ENCODE measurements at regions not wholly inside any gene's neighbourhood (a gene's known extent, or its start where the extent isn't known, plus 50 kb on each side); places are given as distances from the start of the nearest gene placed in this dataset.

GRCh38 chr12:60191676-60192359, 596.0 kb downstream of the SLC16A7 start (continued):
- TF ChIP-seq ZSCAN23 (tag by site-specific recombination; IDR thresholded peaks at IDR 0.05), result no peak
- no peak for TF ChIP-seq ZNF791 (tag by site-specific recombination; IDR thresholded peaks at IDR 0.05)

DNA sequence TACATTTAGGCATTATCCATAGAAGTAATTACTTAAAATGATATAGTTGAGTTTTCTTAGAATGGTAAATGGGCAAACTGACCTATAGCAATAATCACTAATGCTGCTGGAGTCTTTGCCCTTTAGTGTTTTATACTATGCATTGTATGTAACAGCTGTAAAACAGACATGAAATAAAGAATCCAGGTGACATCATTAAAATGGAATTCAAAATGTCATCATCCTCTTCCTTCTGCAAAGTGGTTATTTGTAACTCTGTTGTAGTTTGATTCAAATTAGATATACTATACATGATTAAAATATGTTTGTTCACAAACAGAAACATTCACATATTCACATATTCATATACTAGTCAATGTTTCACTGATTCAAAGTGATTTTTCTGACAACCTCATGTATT, 598.8 kb downstream of the SLC16A7 start:
- TF ChIP-seq ZNF701 (tag by site-specific recombination; IDR thresholded peaks at IDR 0.05), result no peak
- POLR2A ChIA-PET, result no interaction called here
- Histone ChIP-seq H3K4me1 (ENCODE audit: control insufficient read depth, insufficient read depth, low read length) (no peaks in the 10 kb centered on the region), H3K36me3 (ENCODE audit: control insufficient read depth in 2 of 2, insufficient read depth in 1 of 2, low read length in 2 of 2) (no peaks in the 10 kb centered on the region), H3K4me3 (ENCODE audit: low read depth, low read length) (no peak overlapping the region), H3K9me3 (ENCODE audit: control insufficient read depth, insufficient read depth, low read depth, low read length) (no peaks in the 10 kb centered on the region), H3K27ac (ENCODE audit: extremely low read depth, low read depth, low read length) (no peak overlapping the region)
- CTCF ChIA-PET, result no interaction called here

- POLR2A ChIA-PET, result no interaction called here
- H3K36me3 ChIP-seq (ENCODE audit: control insufficient read depth in 2 of 2, insufficient read depth in 1 of 2, low read length in 2 of 2), result no peaks in the 10 kb centered on the region
- H3K4me1 ChIP-seq (ENCODE audit: control insufficient read depth, insufficient read depth, low read length), result no peaks in the 10 kb centered on the region
- CTCF ChIA-PET, result no interaction called here
- H3K27ac ChIP-seq (ENCODE audit: extremely low read depth, low read depth, low read length), result no peak overlapping the region
- TF ChIP-seq MEIS1 (CRISPR knock-in tag; IDR thresholded peaks at IDR 0.05; ENCODE audit: borderline replicate concordance), result no peak
- TF ChIP-seq ZNF133 (tag by site-specific recombination; IDR thresholded peaks at IDR 0.05), result no peak
- no peak for TF ChIP-seq ZNF391 (tag by site-specific recombination; IDR thresholded peaks at IDR 0.05; ENCODE audit: borderline replicate concordance, low read depth)
- TF ChIP-seq HOXA7 (CRISPR knock-in tag; IDR thresholded peaks at IDR 0.05; ENCODE audit: borderline replicate concordance), result no peak
- no peak for TF ChIP-seq PRDM4 (tag by site-specific recombination; IDR thresholded peaks at IDR 0.05)
- TF ChIP-seq OSR2 (tag by site-specific recombination; IDR thresholded peaks at IDR 0.05), result no peak
- no peak for TF ChIP-seq ZNF664 (tag by site-specific recombination; IDR thresholded peaks at IDR 0.05)
- TF ChIP-seq TRIM28 (IDR thresholded peaks at IDR 0.05; ENCODE audit: borderline replicate concordance, low read length), result no peak
- no peak for TF ChIP-seq ZNF10 (tag by site-specific recombination; IDR thresholded peaks at IDR 0.05)
- TF ChIP-seq, protein P1, sequence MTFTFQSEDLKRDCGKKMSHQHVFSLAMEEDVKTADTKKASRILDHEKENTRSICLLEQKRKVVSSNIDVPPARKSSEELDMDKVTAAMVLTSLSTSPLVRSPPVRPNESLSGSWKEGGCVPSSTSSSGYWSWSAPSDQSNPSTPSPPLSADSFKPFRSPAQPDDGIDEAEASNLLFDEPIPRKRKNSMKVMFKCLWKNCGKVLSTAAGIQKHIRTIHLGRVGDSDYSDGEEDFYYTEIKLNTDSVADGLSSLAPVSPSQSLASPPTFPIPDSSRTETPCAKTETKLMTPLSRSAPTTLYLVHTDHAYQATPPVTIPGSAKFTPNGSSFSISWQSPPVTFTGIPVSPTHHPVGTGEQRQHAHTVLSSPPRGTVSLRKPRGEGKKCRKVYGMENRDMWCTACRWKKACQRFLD (tag by site-specific recombination; IDR thresholded peaks at IDR 0.05), result no peak
- TF ChIP-seq ZNF830 (tag by site-specific recombination; IDR thresholded peaks at IDR 0.05; ENCODE audit: low read depth), result no peak
- TF ChIP-seq ZFP3 (tag by site-specific recombination; IDR thresholded peaks at IDR 0.05; ENCODE audit: low read depth), result no peak
- TF ChIP-seq SALL2 (tag by site-specific recombination; IDR thresholded peaks at IDR 0.05; ENCODE audit: borderline replicate concordance), result no peak
- TF ChIP-seq ZNF112 (tag by site-specific recombination; IDR thresholded peaks at IDR 0.05), result no peak
- no peaks in the 10 kb centered on the region for H3K9me3 ChIP-seq (ENCODE audit: control insufficient read depth, insufficient read depth, low read depth, low read length)
- H3K4me3 ChIP-seq (ENCODE audit: low read depth, low read length), result no peak overlapping the region
Measured at GRCh38 chr12:60195483-60195882, 599.7 kb downstream of the SLC16A7 start.

- no peaks in the 10 kb centered on the region for H3K9me3 ChIP-seq (ENCODE audit: control insufficient read depth, insufficient read depth, low read depth, low read length)
- H3K27ac ChIP-seq (ENCODE audit: extremely low read depth, low read depth, low read length), result no peak overlapping the region
- POLR2A ChIA-PET, result no interaction called here
- H3K36me3 ChIP-seq (ENCODE audit: control insufficient read depth in 2 of 2, insufficient read depth in 1 of 2, low read length in 2 of 2), result no peaks in the 10 kb centered on the region
- CTCF ChIA-PET, result interaction anchor here (0.7 kb wide), 1 partner anchor 8 kb away, joined by 3 read pairs; no protein-coding TSS in a partner anchor
- H3K4me3 ChIP-seq (ENCODE audit: low read depth, low read length), result no peak overlapping the region
- no peaks in the 10 kb centered on the region for H3K4me1 ChIP-seq (ENCODE audit: control insufficient read depth, insufficient read depth, low read length)
- TF ChIP-seq ZNF600 (tag by site-specific recombination; IDR thresholded peaks at IDR 0.05) (no peak), ZNF114 (tag by site-specific recombination; IDR thresholded peaks at IDR 0.05) (no peak), ZNF76 (tag by site-specific recombination; IDR thresholded peaks at IDR 0.05; ENCODE audit: borderline replicate concordance, low read depth) (no peak), REPIN1 (tag by site-specific recombination; IDR thresholded peaks at IDR 0.05; ENCODE audit: low read depth) (no peak), ZNF362 (tag by site-specific recombination; IDR thresholded peaks at IDR 0.05) (no peak), TRIM28 (IDR thresholded peaks at IDR 0.05; ENCODE audit: borderline replicate concordance, low read length) (no peak), MYNN (tag by site-specific recombination; IDR thresholded peaks at IDR 0.05; ENCODE audit: borderline replicate concordance) (no peak), ZNF146 (tag by site-specific recombination; IDR thresholded peaks at IDR 0.05) (no peak), ZNF549 (tag by site-specific recombination; IDR thresholded peaks at IDR 0.05) (no peak), ZNF433 (tag by site-specific recombination; IDR thresholded peaks at IDR 0.05; ENCODE audit: low read depth) (no peak), ZNF24 (tag by site-specific recombination; IDR thresholded peaks at IDR 0.05) (no peak), ZNF174 (tag by site-specific recombination; IDR thresholded peaks at IDR 0.05) (no peak)
Measured at GRCh38 chr12:60196366-60196765, 600.5 kb downstream of the SLC16A7 start.

Data from HEK293 (cell line).